ENCODE measurements at regions not wholly inside any gene's neighbourhood (a gene's known extent, or its start where the extent isn't known, plus 50 kb on each side); places are given as distances from the start of the nearest gene placed in this dataset.

- 82 to 84% methylated on average over 2 of the region's 2 CpGs for WGBS, 2 donors
- TF ChIP-seq CTCF (IDR thresholded peaks at IDR 0.05; ENCODE audit: control extremely low read depth, extremely low read depth) = no peak
- H3K36me3 ChIP-seq (ENCODE audit: control insufficient read depth in 4 of 4, insufficient read depth in 4 of 4, low read length in 4 of 4) = no peaks in the 10 kb centered on the region
- H3K9ac ChIP-seq (ENCODE audit: insufficient read depth in 1 of 2, low read length in 2 of 2) = no peak overlapping the region
- H3K27ac ChIP-seq (ENCODE audit: low read depth in 1 of 2, low read length in 1 of 2) = no peak overlapping the region
- H3K4me3 ChIP-seq = no peak overlapping the region
- DNase-seq (no peak), ATAC-seq (ENCODE audit: insufficient read depth, low FRiP score) (no peak)
- no peaks in the 10 kb centered on the region for H3K9me3 ChIP-seq (ENCODE audit: control insufficient read depth in 4 of 4, insufficient read depth in 3 of 4, low read length in 3 of 4)
- no peaks in the 10 kb centered on the region for H3K27me3 ChIP-seq (ENCODE audit: control insufficient read depth in 3 of 3, insufficient read depth in 3 of 3, low read length in 2 of 3)
- H3K4me1 ChIP-seq (ENCODE audit: control insufficient read depth in 5 of 5, insufficient read depth in 5 of 5, low read length in 5 of 5) = no peaks in the 10 kb centered on the region
These were observed 69.6 kb upstream of the ELMO1 start for GRCh38 chr7:37518266-37518665.

- no peak for ATAC-seq (ENCODE audit: insufficient read depth, low FRiP score)
- no peaks in the 10 kb centered on the region for H3K9me3 ChIP-seq (ENCODE audit: control insufficient read depth in 4 of 4, insufficient read depth in 3 of 4, low read length in 3 of 4)
- TF ChIP-seq CTCF (IDR thresholded peaks at IDR 0.05; ENCODE audit: control extremely low read depth, extremely low read depth) = no peak
- H3K36me3 ChIP-seq (ENCODE audit: control insufficient read depth in 4 of 4, insufficient read depth in 4 of 4, low read length in 4 of 4) = no peaks in the 10 kb centered on the region
- 85 to 94% methylated on average over 4 of the region's 4 CpGs for WGBS, 2 donors
- H3K27me3 ChIP-seq (ENCODE audit: control insufficient read depth in 3 of 3, insufficient read depth in 3 of 3, low read length in 2 of 3) = no peaks in the 10 kb centered on the region
- DNase-seq = no peak
- H3K27ac ChIP-seq (ENCODE audit: low read depth in 1 of 2, low read length in 1 of 2) = no peak overlapping the region
- no peak overlapping the region for H3K4me3 ChIP-seq
- peaks cover 0 to 2% (median 0%) of the 10 kb centered on the region in 5 donors for H3K4me1 ChIP-seq (ENCODE audit: control insufficient read depth in 5 of 5, insufficient read depth in 5 of 5, low read length in 5 of 5)
- H3K9ac ChIP-seq (ENCODE audit: insufficient read depth in 1 of 2, low read length in 2 of 2) = no peak overlapping the region
These were observed 75.4 kb upstream of the ELMO1 start for GRCh38 chr7:37524056-37524455.

GRCh38 chr7:37524797-37525196 is 76.1 kb upstream of the ELMO1 start:
- H3K4me3 ChIP-seq = no peak overlapping the region
- no peak for ATAC-seq (ENCODE audit: insufficient read depth, low FRiP score)
- no peaks in the 10 kb centered on the region for H3K9me3 ChIP-seq (ENCODE audit: control insufficient read depth in 4 of 4, insufficient read depth in 3 of 4, low read length in 3 of 4)
- no peak for DNase-seq
- TF ChIP-seq CTCF (IDR thresholded peaks at IDR 0.05; ENCODE audit: control extremely low read depth, extremely low read depth) = no peak
- peaks cover 0 to 2% (median 0%) of the 10 kb centered on the region in 5 donors for H3K4me1 ChIP-seq (ENCODE audit: control insufficient read depth in 5 of 5, insufficient read depth in 5 of 5, low read length in 5 of 5)
- 53 to 72% methylated on average over 2 of the region's 2 CpGs for WGBS, 2 donors
- H3K27me3 ChIP-seq (ENCODE audit: control insufficient read depth in 3 of 3, insufficient read depth in 3 of 3, low read length in 2 of 3) = no peaks in the 10 kb centered on the region
- no peak overlapping the region for H3K27ac ChIP-seq (ENCODE audit: low read depth in 1 of 2, low read length in 1 of 2)
- no peaks in the 10 kb centered on the region for H3K36me3 ChIP-seq (ENCODE audit: control insufficient read depth in 4 of 4, insufficient read depth in 4 of 4, low read length in 4 of 4)
- H3K9ac ChIP-seq (ENCODE audit: insufficient read depth in 1 of 2, low read length in 2 of 2) = no peak overlapping the region

- Histone ChIP-seq H3K27ac (ENCODE audit: low read depth in 1 of 2, low read length in 1 of 2) (no peak overlapping the region), H3K4me1 (ENCODE audit: control insufficient read depth in 5 of 5, insufficient read depth in 5 of 5, low read length in 5 of 5) (peaks cover 0 to 2% (median 0%) of the 10 kb centered on the region in 5 donors), H3K36me3 (ENCODE audit: control insufficient read depth in 4 of 4, insufficient read depth in 4 of 4, low read length in 4 of 4) (no peaks in the 10 kb centered on the region), H3K27me3 (ENCODE audit: control insufficient read depth in 3 of 3, insufficient read depth in 3 of 3, low read length in 2 of 3) (no peaks in the 10 kb centered on the region), H3K9me3 (ENCODE audit: control insufficient read depth in 4 of 4, insufficient read depth in 3 of 4, low read length in 3 of 4) (no peaks in the 10 kb centered on the region), H3K9ac (ENCODE audit: insufficient read depth in 1 of 2, low read length in 2 of 2) (no peak overlapping the region), H3K4me3 (no peak overlapping the region)
- DNase-seq (no peak), ATAC-seq (ENCODE audit: insufficient read depth, low FRiP score) (no peak)
- 83 to 87% methylated on average over 4 of the region's 4 CpGs for WGBS, 2 donors
- TF ChIP-seq CTCF (IDR thresholded peaks at IDR 0.05; ENCODE audit: control extremely low read depth, extremely low read depth) = no peak
These were observed 78.0 kb upstream of the ELMO1 start for GRCh38 chr7:37526623-37527022.
